H1 (cell line): ENCODE measurements at regions not wholly inside any gene's neighbourhood (a gene's known extent, or its start where the extent isn't known, plus 50 kb on each side); places are given as distances from the start of the nearest gene placed in this dataset.

Experiments
- CEBPB ChIP-seq: IDR thresholded peaks from 2 replicates; pipeline ENCODE4 v1.6.1; 2012; ENCODE audit warnings: low read depth, low read length
- MAFK ChIP-seq: IDR thresholded peaks from 2 replicates; pipeline ENCODE4 v1.6.1; 2012; ENCODE audit warnings: low read depth, mild to moderate bottlenecking, improper control_type of control experiment, low read length
- SIRT6 ChIP-seq: IDR thresholded peaks from one replicate; pipeline ENCODE4 v1.7.1; 2012; ENCODE audit warnings: low read length, inconsistent platforms
- TBP ChIP-seq: IDR thresholded peaks from 2 replicates; pipeline ENCODE4 v1.6.1; 2011; ENCODE audit warnings: low read depth, low read length, improper control_type of control experiment
- TF ChIP-seq, protein P1 (sequence below): IDR thresholded peaks from 2 replicates; pipeline ENCODE4 v1.6.1; 2012; ENCODE audit warnings: inconsistent platforms

DNA sequence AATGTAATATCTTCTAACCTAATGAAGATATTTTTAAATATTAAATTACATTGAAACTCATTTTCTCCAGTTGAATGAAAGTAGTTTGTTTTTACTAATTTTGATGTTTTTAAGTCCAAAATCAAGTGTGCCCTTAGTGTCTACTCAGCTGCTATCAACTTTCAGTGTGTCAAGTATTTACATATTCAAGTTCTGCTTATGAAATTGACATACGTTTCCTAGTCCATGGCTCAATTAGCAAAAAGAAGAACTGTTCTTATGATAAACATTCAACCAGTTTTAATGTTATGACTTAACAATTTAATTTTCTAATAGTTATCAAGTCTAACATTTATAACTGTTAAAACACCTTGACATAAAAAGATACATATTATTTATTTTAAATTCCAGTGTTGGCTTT lies 137.1 kb downstream of the DUSP6 start (continued):
- no peak for TF ChIP-seq SIRT6
- TF ChIP-seq, protein P1, sequence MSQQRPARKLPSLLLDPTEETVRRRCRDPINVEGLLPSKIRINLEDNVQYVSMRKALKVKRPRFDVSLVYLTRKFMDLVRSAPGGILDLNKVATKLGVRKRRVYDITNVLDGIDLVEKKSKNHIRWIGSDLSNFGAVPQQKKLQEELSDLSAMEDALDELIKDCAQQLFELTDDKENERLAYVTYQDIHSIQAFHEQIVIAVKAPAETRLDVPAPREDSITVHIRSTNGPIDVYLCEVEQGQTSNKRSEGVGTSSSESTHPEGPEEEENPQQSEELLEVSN = no peak
- no peak for TF ChIP-seq TBP
- TF ChIP-seq MAFK = no peak
- TF ChIP-seq CEBPB = no peak
